ENCODE measurements at regions not wholly inside any gene's neighbourhood (a gene's known extent, or its start where the extent isn't known, plus 50 kb on each side); places are given as distances from the start of the nearest gene placed in this dataset.
"Not testable (repeated sequence)": the region's sequence is repeated elsewhere in the genome, so short reads cannot be mapped to it uniquely, and the experiment has no call there.

DNA sequence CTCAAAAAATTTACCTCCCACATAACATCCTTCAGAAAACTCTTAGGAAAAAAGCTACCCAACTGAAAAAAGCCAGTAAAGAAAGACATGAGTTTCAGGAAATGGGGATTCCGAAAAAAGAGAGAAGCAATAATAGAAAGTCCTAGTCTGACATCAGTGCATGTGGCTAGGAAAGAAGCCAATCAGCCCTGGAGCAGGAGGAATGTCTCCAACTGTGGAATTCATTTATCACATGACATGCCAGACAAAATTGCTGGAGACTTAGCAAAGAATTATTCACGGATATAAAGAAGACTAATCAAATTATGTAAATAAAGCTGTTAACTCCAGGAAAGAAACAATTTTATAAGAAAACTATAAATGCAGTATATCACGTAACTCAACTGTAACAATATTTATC, 258.9 kb upstream of the RARB start:
- FAIRE-seq = no peak

DNA sequence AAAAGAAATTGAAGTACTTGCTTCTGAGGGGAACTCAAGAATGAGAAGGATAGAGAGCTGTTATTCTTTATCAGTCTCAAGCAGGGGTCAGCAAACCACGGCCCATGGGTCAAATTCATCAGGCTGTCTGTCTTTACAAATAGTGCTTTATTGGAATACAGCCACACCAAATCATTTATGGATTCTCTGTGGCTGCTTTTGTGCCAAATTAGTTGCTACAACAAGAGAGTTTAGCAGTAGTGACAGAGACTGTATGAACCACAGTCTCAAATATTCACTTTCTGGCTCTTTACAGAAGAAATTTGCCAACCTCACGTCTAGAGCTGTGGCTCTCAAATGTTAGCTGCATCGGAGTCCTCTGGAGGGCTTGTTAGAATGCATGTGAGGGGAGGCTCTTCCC, 258.0 kb upstream of the RARB start:
- no peak for FAIRE-seq

DNA sequence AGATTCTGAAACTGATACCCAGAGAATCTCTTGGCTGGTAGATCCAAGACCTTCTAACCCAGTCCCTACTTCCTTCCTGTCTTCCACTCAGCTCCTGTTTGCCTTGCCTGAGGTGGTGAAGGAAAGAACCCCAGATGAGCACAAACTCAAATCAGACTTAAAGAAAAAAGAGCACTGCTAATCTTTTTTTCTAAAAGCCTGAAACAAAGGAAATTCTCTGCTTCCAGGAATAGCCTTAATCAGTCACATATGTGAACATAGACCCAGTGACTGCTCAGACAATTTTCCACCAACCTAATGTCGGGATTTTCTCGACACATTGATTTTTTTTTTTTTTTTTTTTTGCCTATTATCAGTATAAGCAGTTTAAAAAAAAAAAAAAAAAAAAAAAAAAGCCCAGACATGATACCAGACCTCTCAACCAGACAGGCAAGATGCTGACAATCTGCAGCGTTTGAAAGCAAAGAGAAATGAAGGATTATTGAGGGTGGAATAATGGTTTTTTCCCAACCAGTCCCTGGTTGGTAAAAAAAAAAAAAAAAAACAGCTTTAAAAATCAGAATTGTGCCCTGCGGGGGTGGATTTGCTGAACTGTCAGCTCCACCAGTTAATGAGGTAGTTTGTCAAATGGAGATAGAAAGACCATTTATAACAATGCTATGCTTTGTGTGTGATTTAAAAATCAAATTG, 256.8 kb upstream of the RARB start:
- no peak for FAIRE-seq

DNA sequence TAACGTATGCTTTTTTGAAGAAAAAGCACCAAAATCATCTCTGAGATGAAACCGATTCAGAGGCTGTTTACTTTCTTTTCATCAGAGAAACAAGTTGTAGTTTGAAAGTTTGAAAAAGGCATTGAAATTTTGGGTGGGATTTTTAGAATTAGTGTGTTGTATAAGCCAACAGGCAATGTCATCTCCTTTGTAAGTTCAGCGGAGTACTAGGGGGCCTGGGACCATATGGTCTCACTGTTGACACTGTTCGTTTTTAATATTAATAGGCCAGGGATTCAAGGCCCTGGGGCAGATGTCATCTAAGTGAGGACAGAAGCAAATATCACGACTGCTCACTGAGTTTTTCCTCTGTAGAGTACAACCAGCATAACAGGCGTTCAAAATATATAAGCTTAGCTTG, 256.2 kb upstream of the RARB start:
- FAIRE-seq = no peak

DNA sequence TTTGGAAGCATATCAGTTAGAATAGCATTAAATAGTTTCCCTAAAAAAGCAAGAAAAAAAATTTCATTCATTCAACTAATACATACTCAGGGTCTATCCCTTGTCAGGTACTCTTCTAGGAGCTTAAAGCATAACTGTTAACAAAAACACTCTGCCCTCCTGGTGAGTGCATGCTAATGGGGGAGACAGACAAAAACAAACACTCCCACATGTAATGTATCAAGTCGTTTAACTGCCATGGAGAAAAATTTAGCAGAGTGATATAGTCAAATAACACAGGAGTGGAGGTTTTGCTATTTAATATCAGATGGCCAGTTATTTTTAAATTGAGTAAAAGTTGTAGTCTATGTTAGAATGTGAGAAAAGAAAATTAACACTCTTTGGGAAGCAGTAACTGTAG, 254.5 kb upstream of the RARB start:
- no peak for FAIRE-seq

DNA sequence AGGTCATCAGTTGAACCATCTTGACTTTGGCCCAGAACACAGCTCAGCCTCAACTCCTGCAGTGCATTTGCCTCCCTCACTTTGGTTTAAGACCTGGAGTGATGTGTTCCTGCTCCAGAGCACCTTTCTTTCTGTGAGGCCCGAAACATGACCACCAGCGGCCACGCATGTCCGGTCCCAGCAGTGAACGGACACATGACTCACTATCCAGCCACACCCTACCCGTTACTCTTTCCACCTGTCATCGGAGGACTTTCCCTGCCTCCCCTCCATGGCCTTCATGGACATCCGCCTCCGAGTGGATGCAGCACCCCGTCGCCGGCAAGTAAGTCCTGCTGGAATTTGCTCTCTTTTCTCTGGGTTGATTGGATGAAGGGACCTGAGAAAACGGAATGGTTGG, 253.8 kb upstream of the RARB start:
- FAIRE-seq = no peak

DNA sequence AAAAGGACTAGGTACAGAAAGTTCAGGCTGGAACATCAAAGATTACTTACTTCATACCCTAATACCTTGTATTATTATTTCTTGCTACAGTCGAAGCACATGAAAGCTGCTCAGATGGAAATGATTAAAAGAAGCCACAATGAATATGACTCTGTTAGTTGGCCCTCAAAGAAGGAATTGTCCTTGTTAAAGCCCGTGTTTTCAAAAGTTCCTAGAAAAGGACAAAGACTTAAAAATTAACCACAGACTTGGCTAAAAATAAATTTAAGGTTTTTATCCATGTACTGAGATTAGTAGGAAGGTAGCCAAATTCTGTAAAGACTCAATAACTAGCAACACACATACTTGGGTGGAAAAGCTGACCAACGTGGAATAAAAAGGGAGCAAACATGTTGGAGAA, 251.0 kb upstream of the RARB start:
- no peak for FAIRE-seq

DNA sequence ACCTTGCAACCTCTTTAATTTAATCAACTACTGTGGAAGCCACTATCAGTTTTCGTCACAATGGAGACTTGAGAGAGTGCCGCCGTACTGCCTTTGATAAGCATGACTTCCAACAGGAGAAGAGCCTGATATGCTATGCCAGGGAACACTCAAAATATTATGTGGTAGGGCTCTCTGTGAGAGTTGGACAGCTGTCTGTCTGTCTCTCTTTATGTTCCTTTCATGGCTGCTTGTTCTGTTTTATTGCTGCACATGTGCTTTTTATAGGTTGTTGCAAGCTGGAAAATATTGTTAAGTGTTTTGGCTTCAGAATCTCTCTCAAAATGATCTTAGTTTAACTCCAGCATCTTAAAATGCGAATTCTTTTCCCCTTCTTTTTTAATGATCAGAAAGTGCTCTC, 249.4 kb upstream of the RARB start:
- no peak for FAIRE-seq

DNA sequence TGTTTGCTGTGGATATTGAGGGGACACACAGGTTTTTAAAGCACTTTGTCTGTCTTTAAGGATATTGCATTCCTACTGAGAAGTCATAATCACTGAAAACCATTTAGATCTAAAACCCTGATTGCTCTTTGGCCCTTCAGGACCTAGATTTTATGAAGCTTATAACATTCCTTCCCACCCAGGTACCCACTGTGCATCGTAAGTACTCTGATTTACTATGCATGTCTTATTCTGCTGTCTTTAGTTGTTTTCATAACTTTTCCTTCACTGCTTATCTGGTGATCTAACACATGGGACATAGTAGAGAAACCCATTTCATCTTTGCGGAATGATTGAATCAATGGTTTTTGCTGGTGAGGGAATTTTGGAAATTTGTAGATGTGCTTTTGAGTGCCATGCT, 247.0 kb upstream of the RARB start:
- FAIRE-seq = no peak

DNA sequence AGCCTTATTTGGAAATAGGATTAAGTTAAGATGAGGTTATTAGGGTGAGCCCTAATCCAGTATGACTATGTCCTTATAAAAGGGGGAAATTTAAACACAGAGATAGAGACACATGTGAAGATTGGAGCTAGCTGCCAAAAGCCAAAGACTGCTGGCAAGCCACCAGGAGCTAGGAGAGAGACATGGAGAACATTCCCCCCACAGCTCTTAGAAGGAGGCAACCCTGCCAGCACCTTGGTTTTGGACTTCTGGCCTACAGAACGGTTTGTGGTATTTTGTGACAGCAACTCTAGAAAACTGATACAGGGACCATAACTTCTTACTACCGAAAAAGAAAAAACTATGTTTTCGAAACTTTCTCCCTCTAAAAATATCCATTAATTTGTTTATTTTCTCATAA, 245.3 kb upstream of the RARB start:
- FAIRE-seq = no peak

DNA sequence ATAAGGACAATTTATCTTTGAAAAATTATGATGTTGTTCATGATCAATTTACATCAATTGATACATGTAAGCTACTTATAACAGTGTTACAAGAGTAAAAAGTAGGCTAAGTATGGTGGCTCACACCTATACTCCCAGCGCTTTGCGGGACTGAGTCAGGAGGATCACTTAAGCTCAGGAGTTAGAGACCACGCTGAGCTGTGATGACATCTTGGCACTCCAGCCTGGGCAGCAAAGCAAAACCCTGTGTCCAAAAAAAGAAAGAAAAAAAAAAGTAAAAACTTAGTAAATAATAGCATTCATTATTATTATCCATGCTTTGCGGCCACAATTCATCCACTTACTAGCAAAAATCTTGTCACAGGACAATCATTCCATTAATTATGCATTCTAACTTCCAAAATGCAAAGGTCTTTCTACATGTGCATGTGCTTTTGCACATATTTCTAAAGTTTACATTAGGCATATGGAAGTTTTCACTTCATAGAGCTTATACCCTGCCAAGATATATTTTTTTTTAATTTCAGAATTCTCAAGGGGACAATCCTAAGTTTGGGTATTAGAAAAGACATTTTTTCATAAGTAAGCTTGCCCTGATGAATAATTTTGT, 243.3 kb upstream of the RARB start:
- FAIRE-seq = no peak

DNA sequence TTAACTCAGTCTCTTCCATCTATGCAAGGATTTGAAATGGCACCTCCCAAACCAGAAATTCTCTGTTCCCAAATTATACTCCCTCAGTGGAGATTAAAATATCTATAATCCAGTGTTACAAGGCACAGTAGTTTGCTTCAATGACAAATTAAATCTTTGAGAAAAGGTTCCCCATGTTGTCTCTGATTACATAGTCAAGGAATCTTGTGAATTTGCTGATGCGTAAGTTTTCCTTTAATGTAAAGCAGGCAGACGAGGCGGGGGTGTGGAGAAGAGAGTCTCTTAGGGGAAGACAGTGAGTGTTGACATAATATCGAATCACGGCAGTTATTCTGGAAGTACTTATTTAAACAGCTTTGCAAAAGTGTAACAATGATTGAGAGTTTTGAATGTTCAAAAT, 236.4 kb upstream of the RARB start:
- no peak for FAIRE-seq

DNA sequence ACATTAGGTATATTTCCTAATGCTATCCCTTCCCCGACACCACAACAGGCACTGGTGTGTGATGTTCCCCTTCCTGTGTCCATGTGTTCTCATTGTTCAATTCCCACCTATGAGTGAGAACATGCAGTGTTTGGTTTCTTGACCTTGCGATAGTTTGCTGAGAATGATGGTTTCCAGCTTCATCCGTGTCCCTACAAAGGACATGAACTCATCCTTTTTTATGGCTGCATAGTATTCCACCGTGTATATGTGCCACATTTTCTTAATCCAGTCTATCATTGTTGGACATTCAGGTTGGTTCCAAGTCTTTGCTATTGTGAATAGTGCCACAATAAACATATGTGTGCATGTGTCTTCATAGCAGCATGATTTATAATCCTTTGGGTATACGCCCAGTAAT, 228.5 kb upstream of the RARB start:
- not testable (repeated sequence) for FAIRE-seq

DNA sequence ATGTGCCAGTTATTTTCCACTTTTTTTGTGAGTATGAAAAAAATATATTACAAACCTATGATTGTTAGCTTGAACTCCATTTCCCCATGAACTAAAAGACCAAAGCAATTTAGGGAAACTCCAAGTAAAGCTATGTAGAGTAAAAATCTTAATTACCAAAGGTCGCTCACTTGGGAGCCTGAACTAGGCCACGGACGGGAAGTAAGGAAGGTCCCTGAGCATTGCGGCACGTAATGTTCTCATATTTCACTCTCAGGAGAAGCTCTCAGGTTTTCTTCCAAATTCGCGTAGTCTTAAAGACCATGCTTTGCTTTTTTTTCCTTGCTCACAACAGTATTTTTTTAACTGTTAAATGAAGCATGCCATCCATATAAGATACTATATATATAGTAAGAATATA, 215.3 kb upstream of the RARB start:
- FAIRE-seq = no peak

DNA sequence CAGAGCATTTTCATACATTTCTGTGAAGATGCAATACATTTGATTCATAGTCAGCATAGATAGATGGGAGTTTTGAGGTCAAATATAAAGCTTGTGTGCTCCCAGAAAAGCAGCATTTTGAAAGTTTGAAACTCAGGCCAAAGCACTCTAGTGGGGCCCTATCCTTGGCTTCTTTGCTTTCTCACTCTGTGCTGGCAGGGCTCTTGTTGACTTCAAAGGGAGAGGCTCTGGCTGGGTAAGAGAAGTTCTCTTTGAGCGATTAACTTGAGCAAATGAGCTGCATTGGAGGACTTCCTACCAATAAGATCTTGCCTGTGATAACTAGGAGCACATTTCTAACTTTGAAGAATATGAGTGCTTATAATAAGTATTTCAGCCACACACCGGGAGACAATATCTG, 214.0 kb upstream of the RARB start:
- no peak for FAIRE-seq

DNA sequence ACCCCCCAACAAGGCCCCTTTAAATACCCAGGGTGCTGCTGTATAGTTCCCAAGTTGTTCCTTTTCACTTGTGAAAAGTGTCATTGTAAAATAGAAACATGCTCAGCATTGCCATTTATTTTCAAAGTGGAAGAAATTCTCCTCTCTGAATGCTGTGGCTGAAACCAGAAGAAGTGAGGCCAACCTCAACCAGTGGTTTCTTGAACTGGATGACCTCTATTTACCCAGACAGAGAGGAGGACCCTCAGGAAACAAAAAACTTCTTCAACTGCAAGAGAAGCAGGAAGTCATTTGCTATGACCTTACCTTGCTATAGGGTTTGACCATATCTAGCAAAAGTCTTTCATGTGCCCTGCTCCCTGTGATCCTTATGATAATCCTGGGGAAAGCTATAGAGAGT, 209.7 kb upstream of the RARB start:
- FAIRE-seq = no peak

DNA sequence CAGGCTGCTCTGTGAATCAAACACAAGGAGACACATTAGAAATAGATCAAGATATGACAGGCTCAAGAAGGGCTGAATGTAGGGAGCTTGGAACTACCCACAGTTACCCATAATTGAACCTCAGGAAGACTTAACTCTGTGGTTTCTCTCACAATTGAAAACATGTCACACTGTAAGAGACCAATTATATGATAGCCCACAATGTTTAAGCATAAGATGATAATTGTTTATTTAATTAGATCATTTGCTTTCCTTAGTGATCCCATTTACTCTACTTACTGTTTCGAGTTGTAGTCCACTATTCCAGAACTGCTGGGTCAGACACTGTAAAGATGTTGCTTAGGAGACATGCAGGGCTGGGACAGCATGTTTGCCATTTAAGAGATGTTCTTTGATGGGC, 201.3 kb upstream of the RARB start:
- no peak for FAIRE-seq

DNA sequence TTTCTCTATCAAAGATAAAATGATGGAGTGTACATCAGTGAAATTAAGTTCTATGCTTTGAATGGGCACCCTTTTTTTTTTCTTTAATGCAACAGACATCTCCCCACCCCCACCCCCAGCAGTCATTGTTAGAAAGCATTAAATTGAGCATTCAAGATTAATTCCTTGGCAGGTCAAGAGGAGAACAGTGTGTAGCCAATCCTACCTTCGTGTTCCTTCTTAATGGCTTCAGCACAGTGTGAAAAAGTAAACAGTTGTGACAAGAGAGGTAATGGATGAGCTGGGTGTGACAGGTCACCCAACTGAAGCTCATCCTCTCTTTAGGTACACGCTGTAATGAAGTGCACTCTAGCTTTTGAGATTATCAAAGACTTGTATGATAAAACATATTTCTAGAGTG, 198.5 kb upstream of the RARB start:
- no peak for FAIRE-seq

DNA sequence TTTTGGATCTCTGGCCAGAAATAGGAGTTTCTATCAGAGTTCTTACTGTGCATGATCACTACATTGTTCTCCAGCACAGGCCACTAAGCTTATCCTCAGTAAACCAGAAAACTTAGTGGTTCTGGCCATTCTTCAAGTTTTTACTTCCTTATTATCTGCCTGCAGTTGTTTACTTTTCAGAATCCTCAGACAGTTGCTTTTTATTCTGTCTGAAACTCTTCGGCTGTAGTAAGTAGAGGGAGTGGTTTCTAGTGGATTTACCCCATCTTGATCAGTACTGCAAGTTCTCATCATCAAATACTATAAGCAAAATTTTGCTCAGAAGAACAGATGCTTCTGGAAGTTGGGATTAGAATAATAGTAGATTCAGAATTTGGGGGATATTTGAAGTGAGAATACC, 193.0 kb upstream of the RARB start:
- no peak for FAIRE-seq

DNA sequence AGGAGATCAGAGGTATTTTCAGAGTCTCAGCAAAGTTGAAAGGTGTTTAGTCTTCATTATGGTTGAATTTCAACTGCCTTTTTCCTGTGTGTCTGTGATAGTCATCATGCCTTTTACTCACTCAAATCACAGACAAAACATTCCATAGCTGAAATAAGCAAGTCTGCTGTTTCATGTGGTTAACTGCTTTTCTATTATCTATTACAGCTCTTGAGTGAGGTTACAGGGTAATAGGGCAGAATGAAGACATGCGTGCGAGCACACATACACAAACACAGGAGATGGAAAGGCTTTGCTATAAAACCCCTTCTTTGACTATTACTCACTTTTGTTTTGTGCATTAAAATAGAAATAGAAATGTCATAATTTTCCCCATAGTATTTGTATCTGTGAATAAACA, 192.6 kb upstream of the RARB start:
- FAIRE-seq = no peak

DNA sequence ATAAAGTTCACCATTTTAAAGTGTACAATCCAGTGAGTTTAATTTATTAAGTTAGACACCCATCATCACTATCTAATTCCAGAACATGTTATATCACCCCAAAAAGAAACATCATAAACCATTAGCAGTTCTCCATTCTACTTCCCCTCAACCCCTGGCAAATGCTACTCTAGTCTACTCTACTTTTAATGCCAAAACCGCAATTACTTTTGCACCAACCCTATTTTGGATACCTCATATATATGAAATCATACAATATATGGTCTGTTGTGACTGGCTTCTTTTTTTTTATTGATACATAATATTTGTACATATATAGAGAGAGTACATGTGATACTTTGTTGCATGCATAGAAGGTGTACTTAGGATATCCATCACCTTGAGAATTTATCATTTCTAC, 190.5 kb upstream of the RARB start:
- FAIRE-seq = no peak

DNA sequence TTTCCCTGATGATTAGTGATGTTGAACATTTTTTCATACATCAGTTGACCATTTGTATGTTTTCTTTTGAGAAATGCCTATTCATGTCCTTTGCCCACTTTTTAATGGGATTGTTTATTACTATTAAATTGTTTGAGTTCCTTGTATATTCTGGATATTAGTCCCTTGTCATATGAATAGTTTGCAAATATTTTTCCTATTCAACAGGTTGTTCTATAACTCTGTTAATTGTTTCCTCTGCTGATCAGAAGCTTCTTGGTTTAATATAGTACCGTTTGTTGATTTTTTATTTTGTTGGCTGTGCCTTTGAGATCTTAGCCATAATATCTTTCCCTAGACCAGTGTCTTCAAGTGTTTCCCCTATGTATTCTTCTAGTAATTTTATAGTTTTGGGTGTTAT, 189.0 kb upstream of the RARB start:
- FAIRE-seq = no peak

DNA sequence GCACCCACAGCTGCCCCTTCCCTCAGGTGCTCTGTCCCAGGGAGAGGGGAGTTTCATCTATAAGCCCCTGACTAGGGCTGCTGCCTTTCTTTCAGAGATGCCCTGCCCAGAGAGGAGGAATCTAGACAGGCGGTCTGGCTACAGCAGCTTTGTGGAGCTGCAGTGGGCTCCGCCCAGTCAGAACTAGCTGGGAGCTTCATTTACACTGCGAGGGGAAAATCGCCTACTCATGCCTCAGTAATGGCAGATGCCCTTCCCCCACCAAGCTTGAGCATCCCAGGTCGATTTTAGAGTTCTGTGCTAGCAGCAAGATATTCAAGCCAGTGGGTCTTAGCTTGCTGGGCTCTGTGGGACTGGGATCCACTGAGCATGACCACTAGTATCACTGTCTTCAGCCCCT, 181.2 kb upstream of the RARB start:
- no peak for FAIRE-seq

DNA sequence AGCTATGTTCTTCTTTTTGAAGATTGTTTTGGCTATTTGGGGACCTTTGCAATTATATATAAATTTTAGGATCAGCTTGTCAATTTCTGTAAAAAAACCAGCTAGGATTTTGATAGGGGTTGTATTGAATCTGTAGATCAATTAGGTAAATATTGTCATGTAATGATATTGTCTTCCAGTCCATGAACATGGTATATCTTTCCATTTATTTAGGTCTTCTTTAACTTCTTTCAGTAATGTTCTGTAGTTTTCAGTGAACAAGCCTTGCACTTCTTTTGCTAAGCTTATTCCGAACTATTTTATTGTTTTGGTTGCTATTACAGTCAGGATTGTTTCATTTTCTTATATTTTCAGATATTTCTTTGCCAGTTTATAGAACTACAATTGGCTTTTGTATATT, 175.8 kb upstream of the RARB start:
- FAIRE-seq = no peak

DNA sequence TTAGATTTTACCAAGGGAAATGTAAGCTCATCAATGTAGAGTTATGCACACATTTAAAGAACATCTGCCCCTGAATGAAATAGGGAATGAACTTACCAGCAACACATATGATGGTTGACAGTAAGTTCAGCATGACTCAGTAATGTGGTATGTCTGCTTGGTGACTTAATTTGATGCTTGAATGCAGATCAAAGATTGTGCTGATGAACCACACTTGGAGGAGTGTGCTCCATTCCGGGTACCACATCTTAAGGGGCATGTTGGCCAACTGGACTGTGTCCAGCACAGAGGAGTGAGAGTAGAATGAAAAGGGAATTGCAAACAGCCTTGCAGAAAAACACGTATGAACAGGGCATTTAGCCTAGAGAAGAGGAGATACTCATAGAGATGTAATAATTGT, 171.0 kb upstream of the RARB start:
- FAIRE-seq = no peak
